ENCODE measurements at regions not wholly inside any gene's neighbourhood (a gene's known extent, or its start where the extent isn't known, plus 50 kb on each side); places are given as distances from the start of the nearest gene placed in this dataset.
A peak's percentile ranks its signal among the peaks of the same experiment; 100 is the strongest.

GRCh38 chr1:5493275-5493674, 498.9 kb downstream of the NPHP4 start:
- TF ChIP-seq CTCF (IDR thresholded peaks at IDR 0.05; ENCODE audit: control insufficient read depth, extremely low read depth, insufficient read depth), result no peak
- H3K4me3 ChIP-seq (ENCODE audit: low read depth, low read length), result no peak overlapping the region
- DNase-seq (ENCODE audit: low read depth), result no peak

- no peak for DNase-seq (ENCODE audit: low read depth)
- no peak overlapping the region for H3K4me3 ChIP-seq (ENCODE audit: low read depth, low read length)
- no peak for TF ChIP-seq CTCF (IDR thresholded peaks at IDR 0.05; ENCODE audit: control insufficient read depth, extremely low read depth, insufficient read depth)
These were observed 499.4 kb downstream of the NPHP4 start for GRCh38 chr1:5492846-5493245.

- TF ChIP-seq CTCF (IDR thresholded peaks at IDR 0.05; ENCODE audit: control insufficient read depth, extremely low read depth, insufficient read depth), result no peak
- no peak for DNase-seq (ENCODE audit: low read depth)
- no peak overlapping the region for H3K4me3 ChIP-seq (ENCODE audit: low read depth, low read length)
These were observed 500.9 kb downstream of the NPHP4 start for GRCh38 chr1:5491207-5491904.

GRCh38 chr1:5490635-5491034, 501.6 kb downstream of the NPHP4 start:
- no peak overlapping the region for H3K4me3 ChIP-seq (ENCODE audit: low read depth, low read length)
- DNase-seq (ENCODE audit: low read depth), result no peak
- TF ChIP-seq CTCF (IDR thresholded peaks at IDR 0.05; ENCODE audit: control insufficient read depth, extremely low read depth, insufficient read depth), result no peak

- no peak for TF ChIP-seq CTCF (IDR thresholded peaks at IDR 0.05; ENCODE audit: control insufficient read depth, extremely low read depth, insufficient read depth)
- H3K4me3 ChIP-seq (ENCODE audit: low read depth, low read length), result no peak overlapping the region
- no peak for DNase-seq (ENCODE audit: low read depth)
These were observed 503.8 kb downstream of the NPHP4 start for GRCh38 chr1:5488448-5488847.

- TF ChIP-seq CTCF (IDR thresholded peaks at IDR 0.05; ENCODE audit: control insufficient read depth, extremely low read depth, insufficient read depth), result no peak
- peak; percentile 30 for DNase-seq (ENCODE audit: low read depth)
- no peak overlapping the region for H3K4me3 ChIP-seq (ENCODE audit: low read depth, low read length)
These were observed 506.1 kb downstream of the NPHP4 start for GRCh38 chr1:5485968-5486696.
